HEK293T (cell line): ENCODE measurements at regions not wholly inside any gene's neighbourhood (a gene's known extent, or its start where the extent isn't known, plus 50 kb on each side); places are given as distances from the start of the nearest gene placed in this dataset.

Experiments
- CTCF ChIA-PET: fragments of 350-600 bp; formaldehyde crosslinking; extraction: SDS; loops from one replicate; lab custom pipeline; 2021; ENCODE audit warnings: antibody characterized with exemption, inconsistent platforms; lab: Yijun Ruan, JAX
- POLR2A ChIA-PET: fragments of 350-600 bp; formaldehyde crosslinking; extraction: SDS; loops from one replicate; lab custom pipeline; 2020; ENCODE audit warnings: antibody characterized with exemption, inconsistent platforms; lab: Yijun Ruan, JAX
- DNase-seq: peaks from one replicate; pipeline ENCODE4 v3.0.0; 2012; ENCODE audit warnings: mixed read lengths; ENCODE audit errors: extremely low spot score
- ARNT ChIP-seq: fragments of 450-650 bp; IDR thresholded peaks from 2 replicates; pipeline ENCODE4 v1.6.1; 2017; ENCODE audit warnings: mild to moderate bottlenecking
- BHLHE40 ChIP-seq: fragments of 450-650 bp; IDR thresholded peaks from 2 replicates; pipeline ENCODE4 v1.6.1; 2016; ENCODE audit warnings: mild to moderate bottlenecking, moderate library complexity, borderline replicate concordance
- CTBP1 ChIP-seq: fragments of 450-650 bp; IDR thresholded peaks from 2 replicates; pipeline ENCODE4 v1.6.1; 2016; ENCODE audit warnings: borderline replicate concordance
- ELF4 ChIP-seq: fragments of 450-650 bp; IDR thresholded peaks from 2 replicates; pipeline ENCODE4 v1.6.1; 2017; ENCODE audit warnings: antibody characterized with exemption
- FOXA1 ChIP-seq: fragments of 450-650 bp; IDR thresholded peaks from 2 replicates; pipeline ENCODE4 v1.6.1; 2016; ENCODE audit warnings: mild to moderate bottlenecking
- FOXK2 ChIP-seq: fragments of 450-650 bp; IDR thresholded peaks from 2 replicates; pipeline ENCODE4 v1.6.1; 2016; ENCODE audit warnings: mild to moderate bottlenecking
- FOXM1 ChIP-seq: fragments of 450-650 bp; IDR thresholded peaks from 2 replicates; pipeline ENCODE4 v1.6.1; 2017; ENCODE audit warnings: mild to moderate bottlenecking, borderline replicate concordance
- HDGF ChIP-seq: fragments of 450-650 bp; IDR thresholded peaks from 2 replicates; pipeline ENCODE4 v1.6.1; 2017; ENCODE audit warnings: antibody characterized with exemption, borderline replicate concordance
- L3MBTL2 ChIP-seq: fragments of 450-650 bp; conservative IDR thresholded peaks from 2 replicates; pipeline ENCODE4 v1.6.1; 2016; ENCODE audit warnings: mild to moderate bottlenecking
- LEF1 ChIP-seq: fragments of 450-650 bp; IDR thresholded peaks from 2 replicates; pipeline ENCODE4 v1.6.1; 2017; ENCODE audit warnings: mild to moderate bottlenecking, borderline replicate concordance
- NFRKB ChIP-seq: fragments of 450-650 bp; IDR thresholded peaks from 2 replicates; pipeline ENCODE4 v1.6.1; 2016; ENCODE audit warnings: mild to moderate bottlenecking, moderate library complexity
- SP1 ChIP-seq: fragments of 450-650 bp; IDR thresholded peaks from 2 replicates; pipeline ENCODE4 v1.6.1; 2017
- SUZ12 ChIP-seq: fragments of 450-650 bp; IDR thresholded peaks from 2 replicates; pipeline ENCODE4 v1.6.1; 2016; ENCODE audit warnings: mild to moderate bottlenecking
- TARDBP ChIP-seq: fragments of 450-650 bp; IDR thresholded peaks from 2 replicates; pipeline ENCODE4 v1.6.1; 2016
- ZNF384 ChIP-seq: fragments of 450-650 bp; IDR thresholded peaks from 2 replicates; pipeline ENCODE4 v1.6.1; 2016
- TF ChIP-seq, protein P1 (sequence below): fragments of 450-650 bp; IDR thresholded peaks from 2 replicates; pipeline ENCODE4 v1.6.1; 2016

DNA sequence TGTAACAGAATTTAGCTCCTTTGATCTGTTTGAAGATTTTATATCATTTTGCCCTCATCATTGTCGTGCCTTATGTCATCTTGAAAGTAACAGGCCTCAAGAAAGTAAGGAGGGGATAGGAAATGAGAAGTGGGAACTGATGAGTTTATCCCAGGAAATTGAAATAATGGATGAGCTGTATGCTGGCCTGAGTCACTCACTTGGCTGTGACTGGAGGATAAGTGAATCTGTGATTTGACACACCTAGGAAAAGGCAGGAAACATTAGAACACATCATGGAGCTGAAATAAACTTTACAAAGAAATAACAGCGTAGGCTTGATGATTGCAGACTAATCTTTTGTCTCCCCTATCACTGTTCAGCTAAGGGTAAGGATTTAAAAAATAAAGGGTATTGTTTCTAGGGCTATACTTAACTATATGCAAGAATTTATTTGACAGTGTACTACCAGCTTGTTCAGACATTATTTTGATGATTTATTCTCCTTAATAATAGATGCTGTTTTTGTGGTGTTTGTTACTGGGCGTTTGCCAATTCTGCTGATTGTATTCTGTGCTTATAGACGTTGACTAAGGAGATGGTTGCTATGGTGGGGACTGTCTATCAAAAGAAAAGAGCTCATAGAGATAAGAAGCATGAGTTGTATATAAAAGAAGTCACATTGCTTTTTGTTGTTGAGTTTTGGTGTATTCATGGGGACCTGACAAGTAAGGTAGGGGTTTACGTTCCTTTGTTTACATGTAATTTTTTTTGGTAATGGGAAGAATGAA is 105.6 kb upstream of the ROPN1 start:
- no peak for DNase-seq
- ChIA-PET POLR2A (interaction anchor here (0.6 kb wide), 1 partner anchor 1304 kb away, joined by 3 read pairs; the partner anchor contains the start of gene HSPBAP1), CTCF (interaction anchor here (1.1 kb wide), 1 partner anchor 103 kb away, joined by 3 read pairs; no protein-coding TSS in a partner anchor)
- TF ChIP-seq TARDBP (no peak), ELF4 (no peak), ARNT (no peak), ZNF384 (no peak), HDGF (no peak), SP1 (no peak), FOXA1 (no peak), FOXK2 (no peak), NFRKB (no peak), BHLHE40 (no peak), SUZ12 (no peak), CTBP1 (no peak), FOXM1 (no peak), L3MBTL2 (no peak), LEF1 (no peak)
- TF ChIP-seq, protein P1, sequence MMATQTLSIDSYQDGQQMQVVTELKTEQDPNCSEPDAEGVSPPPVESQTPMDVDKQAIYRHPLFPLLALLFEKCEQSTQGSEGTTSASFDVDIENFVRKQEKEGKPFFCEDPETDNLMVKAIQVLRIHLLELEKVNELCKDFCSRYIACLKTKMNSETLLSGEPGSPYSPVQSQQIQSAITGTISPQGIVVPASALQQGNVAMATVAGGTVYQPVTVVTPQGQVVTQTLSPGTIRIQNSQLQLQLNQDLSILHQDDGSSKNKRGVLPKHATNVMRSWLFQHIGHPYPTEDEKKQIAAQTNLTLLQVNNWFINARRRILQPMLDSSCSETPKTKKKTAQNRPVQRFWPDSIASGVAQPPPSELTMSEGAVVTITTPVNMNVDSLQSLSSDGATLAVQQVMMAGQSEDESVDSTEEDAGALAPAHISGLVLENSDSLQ: no peak

DNA sequence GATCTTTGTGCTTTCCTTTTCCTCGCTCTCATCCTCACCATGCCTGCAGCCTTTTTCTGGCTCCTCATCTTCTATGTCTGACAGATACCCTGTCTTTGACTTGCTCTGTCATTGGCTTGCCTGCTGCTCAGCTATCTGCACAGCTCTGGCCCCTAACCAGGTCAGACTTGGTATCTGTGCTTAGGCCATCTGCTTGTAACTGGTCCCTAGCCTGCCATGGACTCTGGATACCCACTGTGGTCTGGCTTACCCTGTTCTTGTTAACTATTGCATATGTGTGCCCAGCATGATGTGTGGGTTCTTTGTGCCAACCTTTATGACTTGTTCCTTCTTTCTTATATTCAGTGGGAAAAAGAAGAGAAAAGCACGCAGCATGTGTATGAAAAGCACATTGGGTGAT is 109.7 kb upstream of the ROPN1 start:
- ChIA-PET CTCF (no interaction called here), POLR2A (no interaction called here)
- DNase-seq: no peak
- TF ChIP-seq TARDBP: no peak
- no peak for TF ChIP-seq ZNF384
- no peak for TF ChIP-seq SUZ12
- TF ChIP-seq LEF1: no peak
- TF ChIP-seq ELF4: no peak
- TF ChIP-seq, protein P1: no peak
- no peak for TF ChIP-seq CTBP1
- TF ChIP-seq BHLHE40: no peak
- TF ChIP-seq NFRKB: no peak
- TF ChIP-seq ARNT: no peak
- no peak for TF ChIP-seq FOXA1
- TF ChIP-seq SP1: no peak
- no peak for TF ChIP-seq FOXK2
- TF ChIP-seq L3MBTL2: no peak
- TF ChIP-seq HDGF: no peak

DNA sequence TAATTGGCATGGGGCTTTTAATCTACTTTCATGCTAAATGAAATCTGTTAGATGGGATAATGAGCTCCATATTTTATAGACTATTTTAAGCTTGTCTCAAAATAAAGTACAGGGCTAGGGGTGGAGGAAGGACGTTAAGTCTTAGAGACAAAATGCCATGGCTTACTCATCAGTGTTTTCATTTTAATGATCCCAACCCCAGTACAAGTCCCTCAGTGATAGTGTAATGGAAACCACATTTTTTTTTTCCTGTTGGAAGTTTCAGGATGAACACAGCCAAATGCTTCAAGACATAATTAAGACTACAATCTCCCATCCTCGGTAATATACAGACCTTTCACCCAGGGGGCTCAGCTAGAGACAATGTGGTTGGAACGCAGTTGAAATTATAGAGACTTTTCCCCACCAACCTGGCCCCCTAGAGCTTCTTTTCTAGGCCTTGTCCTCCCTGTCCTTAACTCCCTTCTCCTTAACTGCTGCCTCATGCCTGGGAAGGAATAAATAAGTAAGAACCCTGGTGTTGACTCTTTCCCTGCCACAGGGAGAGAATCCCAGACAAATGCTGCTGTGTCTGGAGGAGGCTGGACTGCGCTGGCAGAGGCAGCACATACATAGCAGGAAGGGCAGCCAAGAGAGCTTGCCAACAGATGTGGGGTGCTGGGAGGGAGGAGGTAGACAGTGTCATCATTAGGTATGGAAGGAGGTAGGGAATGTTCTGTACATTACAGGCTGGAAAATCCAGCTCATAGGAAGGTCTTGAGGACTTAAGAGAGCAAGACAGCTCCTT is 115.4 kb upstream of the ROPN1 start:
- ChIA-PET CTCF (interaction anchor here (1.4 kb wide), 1 partner anchor 28 kb away, joined by 4 read pairs; no protein-coding TSS in a partner anchor), POLR2A (no interaction called here)
- TF ChIP-seq LEF1 (no peak), L3MBTL2 (no peak), NFRKB (no peak), SP1 (no peak), BHLHE40 (no peak), FOXM1 (no peak), SUZ12 (no peak), FOXA1 (no peak), ARNT (no peak), TARDBP (no peak), HDGF (no peak), ELF4 (no peak)
- TF ChIP-seq, protein P1: no peak
- no peak for DNase-seq

DNA sequence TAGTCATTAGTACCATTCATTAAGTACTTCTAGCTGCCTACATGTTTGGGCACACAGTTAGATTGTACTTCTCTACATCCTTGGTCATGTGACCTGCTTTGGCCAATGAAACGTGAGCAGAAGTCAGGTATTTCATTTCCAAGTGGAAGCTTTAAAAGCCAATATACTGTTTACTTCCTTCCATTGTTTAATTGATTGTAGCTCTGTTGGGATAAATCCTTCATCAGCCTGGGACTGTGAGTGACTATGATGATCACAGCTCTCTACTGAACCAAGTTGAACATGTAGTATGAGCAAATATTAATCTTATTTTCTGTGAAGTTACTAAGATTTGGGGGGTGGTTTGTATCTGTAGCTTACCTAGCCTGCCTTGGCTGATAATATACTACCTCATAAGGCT is 116.5 kb upstream of the ROPN1 start:
- ChIA-PET CTCF (interaction anchor here (1.4 kb wide), 1 partner anchor 29 kb away, joined by 4 read pairs; no protein-coding TSS in a partner anchor), POLR2A (no interaction called here)
- TF ChIP-seq, protein P1: no peak
- no peak for TF ChIP-seq NFRKB
- no peak for TF ChIP-seq SUZ12
- no peak for TF ChIP-seq HDGF
- TF ChIP-seq CTBP1: no peak
- no peak for TF ChIP-seq FOXM1
- DNase-seq: no peak

DNA sequence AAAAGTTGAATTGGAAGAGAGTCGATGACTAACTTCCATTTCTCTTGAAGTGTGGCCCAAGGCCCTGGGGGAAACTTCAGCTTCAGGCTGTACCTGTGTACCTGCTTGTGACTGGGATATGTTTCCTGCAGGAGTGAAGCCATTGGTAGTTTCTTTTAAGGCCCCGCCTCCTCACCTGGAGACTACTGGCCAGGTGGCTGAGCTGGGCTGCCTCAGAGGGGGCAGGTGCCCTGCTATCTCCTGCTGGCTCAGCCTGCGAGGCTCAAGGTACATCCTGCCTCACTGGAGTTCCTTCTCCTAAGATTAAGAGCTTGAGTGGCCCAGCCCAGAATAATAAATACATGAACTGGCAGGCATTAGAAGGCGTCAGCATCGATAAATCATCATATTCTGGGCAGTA is 121.6 kb upstream of the ROPN1 start:
- ChIA-PET CTCF (no interaction called here), POLR2A (no interaction called here)
- DNase-seq: no peak
- no peak for TF ChIP-seq BHLHE40
- TF ChIP-seq NFRKB: no peak
- TF ChIP-seq, protein P1: no peak
- TF ChIP-seq FOXA1: no peak
- TF ChIP-seq ELF4: no peak
- no peak for TF ChIP-seq LEF1
- no peak for TF ChIP-seq ZNF384
- TF ChIP-seq ARNT: no peak
- no peak for TF ChIP-seq SUZ12
